Stimulated activated CD8-positive, alpha-beta memory T cell treated with anti-CD3 and anti-CD28 coated beads, Interleukin-7, amount 100 ng/mL, for 48 hours (primary cell): ENCODE measurements at regions not wholly inside any gene's neighbourhood (a gene's known extent, or its start where the extent isn't known, plus 50 kb on each side); places are given as distances from the start of the nearest gene placed in this dataset.
"Not testable (repeated sequence)": the region's sequence is repeated elsewhere in the genome, so short reads cannot be mapped to it uniquely, and the experiment has no call there.

ENCODE experiments used
- DNase-seq, 2 donors: peaks; one replicate each; pipeline ENCODE4 v3.0.0-alpha.2; 2020; ENCODE audit warnings: low read depth in 1 of 2; ENCODE audit errors: extremely low read depth in 1 of 2

DNA sequence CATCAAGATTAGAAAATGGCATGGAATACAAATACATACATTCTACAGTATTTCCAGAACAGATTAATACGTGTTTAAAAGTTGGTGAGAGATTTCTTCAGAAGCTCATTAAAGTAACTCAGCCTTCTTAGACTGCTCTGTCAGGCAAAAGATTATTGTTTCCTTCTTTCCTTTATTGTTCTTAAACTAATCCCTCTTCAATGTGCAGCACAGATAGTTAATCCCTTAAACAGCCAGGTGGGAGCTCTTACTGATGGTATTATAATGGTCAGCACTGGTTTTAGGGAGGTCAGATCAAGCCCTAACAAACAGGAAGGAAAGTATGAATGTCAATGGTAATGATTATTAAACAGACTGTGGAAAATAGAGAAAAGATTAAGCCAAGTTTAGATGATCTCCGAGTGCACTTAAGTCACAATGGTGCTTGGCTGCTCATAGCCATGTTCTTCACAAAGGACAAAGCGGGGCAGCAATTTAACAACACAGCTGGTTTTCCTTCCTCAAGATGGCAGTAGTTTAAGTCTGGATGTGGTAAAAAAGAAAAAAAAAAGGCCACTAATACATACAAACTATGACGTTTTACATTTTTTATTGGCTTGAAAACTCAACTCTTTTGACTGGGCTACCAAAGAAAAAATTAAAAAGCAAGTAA, 992.6 kb downstream of the PCDH9 start:
- no peak for DNase-seq

DNA sequence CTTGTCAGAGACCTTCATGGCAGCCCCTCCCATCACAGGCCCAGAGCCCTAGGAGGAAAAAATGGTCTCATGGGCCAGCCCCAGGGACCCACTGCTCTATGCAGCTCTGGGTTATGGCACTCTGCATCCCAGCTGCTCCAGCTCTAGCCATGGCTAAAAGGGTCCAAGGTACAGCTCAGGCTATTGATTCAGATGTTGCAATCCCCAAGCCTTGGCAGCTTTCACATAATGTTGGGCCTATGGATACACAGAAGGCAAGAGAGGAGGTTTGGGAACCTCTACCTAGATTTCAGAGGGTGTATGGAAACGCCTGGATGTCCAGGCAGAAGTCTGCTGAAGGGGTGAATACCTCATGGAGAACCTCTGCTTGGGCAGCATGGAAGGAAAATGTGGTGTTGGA, 996.0 kb downstream of the PCDH9 start:
- DNase-seq = no peak

DNA sequence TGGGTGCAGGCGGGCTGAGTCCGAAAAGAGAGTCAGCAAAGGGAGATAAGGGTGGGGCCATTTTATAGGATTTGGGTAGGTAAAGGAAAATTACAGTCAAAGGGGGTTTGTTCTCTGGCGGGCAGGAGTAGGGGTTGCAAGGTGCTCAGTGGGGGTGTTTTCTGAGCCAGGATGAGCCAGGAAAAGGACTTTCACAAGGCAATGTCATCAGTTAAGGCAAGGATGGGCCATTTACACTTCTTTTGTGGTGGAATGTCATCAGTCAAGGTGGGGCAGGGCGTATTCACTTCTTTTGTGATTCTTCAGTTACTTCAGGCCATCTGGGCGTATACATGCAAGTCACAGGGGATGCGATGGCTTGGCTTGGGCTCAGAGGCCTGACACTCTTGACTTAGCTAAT, 998.2 kb downstream of the PCDH9 start:
- DNase-seq = not testable (repeated sequence)

DNA sequence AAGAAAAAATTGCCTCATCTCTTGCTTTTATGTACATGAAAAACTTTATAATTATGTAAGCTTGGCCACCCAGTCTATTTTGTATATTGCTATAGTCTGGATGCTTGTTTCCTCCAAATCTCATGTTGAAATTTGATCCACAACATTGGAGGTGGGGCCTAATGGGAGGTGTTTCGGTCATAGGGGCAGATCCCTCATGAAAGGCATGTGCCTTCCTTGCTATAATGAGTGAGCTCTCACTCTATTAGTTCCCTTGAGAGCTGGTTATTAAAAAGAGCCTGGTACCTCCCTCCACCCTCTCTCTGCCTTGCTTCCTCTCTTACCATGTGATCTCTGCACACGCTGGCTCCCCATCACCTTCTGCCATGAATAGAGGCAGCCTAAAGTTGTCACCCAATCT, 1005.1 kb downstream of the PCDH9 start:
- DNase-seq = no peak

DNA sequence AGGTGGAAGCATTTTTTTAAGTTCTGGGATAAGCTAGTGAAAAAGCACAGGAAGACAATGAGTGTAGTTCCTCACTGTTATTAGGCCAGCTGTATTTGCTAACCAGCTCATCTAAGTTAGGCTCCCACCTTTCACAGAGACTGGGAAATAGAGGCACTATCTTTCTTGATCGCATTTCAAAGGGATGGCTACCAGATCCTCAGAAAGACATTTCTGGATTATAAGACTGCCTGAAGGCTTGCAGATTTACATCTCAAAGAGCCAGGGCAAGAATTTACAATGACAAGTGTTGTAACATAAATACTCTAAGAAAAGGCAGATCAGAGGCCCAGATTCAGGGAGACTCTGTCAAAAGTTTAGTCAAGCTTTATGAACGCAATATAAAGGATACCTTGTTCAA, 1005.5 kb downstream of the PCDH9 start:
- no peak for DNase-seq

DNA sequence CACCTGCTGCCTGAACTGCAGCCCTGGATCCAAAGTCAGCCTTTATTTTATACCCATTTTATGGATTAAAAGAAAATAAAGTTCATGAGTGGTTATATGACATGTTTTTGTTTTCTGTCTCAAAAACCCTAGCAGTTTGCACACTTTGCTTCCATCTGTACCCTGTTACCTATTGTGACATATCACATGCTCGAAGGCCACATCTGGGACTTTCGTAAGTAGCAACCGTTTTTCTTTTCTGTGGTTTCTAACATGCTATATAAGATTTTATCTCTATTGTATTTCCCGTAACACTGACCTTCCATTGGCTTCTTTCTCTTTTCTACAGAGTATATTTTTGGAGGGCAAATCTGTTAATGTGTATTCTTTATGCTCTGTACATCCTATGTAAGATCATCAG, 1007.2 kb downstream of the PCDH9 start:
- DNase-seq = no peak

DNA sequence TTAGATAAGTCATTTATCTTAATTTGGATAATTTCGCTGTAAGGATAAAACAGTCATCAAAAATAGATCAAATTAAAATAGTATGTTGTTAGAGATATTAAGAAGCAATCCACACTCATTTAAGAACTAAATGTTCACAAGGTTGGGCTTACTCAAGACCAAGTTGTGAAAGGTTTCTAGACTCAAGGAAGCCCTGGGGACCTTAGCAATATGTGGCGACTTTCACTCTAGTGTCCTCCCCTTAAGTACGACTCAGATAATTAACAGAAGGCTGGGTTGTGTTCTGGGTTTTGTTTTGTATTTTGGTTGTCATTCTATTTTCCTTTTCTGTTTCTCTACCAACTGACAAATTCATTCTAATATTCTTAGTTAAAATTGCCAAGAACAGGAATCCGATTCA, 1008.0 kb downstream of the PCDH9 start:
- DNase-seq = no peak

DNA sequence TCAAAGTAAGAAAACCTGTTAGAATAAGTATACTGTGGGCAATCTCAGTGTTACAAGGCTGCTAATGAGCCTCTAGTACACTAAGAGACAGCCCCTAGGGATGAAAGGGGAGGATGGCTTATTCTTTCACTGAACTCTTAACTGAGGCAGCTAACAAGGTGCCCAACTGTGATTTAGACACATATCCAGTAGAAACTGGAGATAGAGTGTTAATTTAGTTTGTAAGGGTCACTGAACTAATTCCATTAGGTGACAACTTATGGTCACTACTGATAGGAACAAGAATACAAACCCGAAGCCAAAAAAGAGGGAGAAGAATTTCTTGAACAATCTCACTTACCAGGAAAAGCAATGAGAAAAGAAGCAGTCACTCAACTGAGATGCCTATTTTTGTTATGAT, 1010.6 kb downstream of the PCDH9 start:
- DNase-seq = no peak

DNA sequence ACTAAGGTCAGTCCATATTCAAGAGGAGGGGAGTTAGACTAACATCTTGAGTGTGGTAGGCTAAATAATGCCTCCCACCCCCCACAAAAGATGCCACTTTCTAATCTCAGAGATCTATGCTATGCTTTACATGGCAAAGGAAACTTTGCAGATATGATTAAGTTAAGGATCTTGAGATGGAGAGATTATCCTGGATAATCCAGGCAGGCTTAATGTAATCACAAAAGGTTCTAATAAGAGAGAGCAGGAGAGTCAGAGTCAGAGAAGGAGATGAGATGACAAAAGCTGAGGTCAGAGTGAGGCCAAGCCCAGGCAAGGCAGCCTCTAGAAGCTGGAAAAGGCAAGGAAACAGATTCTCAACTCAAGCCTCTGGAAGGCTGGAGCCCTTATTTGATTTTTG, 1011.6 kb downstream of the PCDH9 start:
- no peak for DNase-seq

DNA sequence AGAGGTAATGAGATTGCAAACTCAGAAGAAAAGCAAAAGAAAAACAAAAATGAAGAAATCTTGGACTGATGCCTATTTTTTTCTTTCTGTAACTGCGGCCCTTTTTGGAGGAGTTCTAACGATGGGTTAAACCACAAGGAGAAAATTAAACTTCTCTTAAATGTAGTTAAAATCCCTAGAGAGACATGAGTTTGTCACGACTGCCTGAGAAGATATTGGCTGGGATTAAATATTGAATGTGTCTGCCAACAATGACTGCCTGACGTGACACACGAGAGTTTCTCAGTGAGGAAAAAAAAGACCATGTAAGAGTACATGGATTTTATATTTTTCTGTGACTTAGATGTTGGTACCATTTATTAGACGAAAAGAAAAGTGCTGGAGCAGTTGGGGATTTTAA, 1013.4 kb downstream of the PCDH9 start:
- no peak for DNase-seq

DNA sequence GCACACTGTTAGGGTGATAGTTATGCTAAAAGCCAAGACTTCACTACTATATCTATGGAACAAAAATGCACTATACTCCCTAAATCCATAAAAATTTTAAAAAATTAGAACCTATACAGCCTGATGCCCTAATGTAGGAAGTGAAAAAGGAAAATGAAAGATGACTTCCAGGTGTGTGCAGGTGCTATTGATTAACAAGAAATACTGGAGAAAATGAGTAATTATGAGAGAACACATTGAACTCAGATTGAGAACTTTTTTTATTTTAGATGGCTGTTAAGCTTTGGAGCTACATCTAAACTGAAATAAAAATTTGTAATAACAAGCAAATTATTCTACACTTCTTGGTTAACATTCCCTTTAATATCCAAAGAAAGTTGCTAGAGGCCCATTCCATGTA, 1015.7 kb downstream of the PCDH9 start:
- no peak for DNase-seq

DNA sequence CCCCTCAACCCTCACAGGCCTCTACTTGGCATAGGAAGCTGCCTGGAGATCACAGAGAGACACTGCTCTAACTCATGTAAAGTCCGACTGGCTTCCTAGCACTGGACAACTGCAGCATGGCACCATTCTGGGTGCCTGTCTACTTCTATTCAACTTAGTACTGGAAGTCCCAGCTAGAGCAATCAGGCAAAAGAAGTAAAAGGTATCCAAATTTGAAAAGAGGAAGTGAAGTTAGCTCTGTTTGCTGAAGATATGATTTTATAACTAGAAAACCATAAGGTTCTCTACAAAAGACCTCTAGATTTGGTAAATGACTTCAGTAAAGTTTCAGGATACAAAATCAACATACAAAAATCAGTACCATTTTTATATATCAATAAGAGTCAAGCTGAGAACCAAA, 1017.6 kb downstream of the PCDH9 start:
- DNase-seq = no peak

DNA sequence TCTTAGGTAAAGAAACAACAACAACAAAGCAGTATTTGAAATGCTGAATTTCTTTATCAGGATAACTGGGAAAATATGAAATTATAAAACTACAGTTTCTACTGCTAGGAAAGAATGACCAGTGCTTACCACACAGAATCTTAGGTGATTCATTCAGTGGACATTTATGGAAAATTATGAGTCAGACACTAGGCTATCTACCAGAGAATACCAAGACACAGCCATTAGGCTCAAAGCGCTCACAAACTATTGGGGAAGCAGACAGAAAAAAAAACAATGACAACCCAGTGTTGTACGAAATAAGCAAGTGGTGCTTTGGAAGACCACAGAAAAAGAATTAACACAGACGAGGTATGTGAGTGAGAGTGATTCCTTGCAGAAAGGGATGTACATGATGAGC, 1019.5 kb downstream of the PCDH9 start:
- no peak for DNase-seq

DNA sequence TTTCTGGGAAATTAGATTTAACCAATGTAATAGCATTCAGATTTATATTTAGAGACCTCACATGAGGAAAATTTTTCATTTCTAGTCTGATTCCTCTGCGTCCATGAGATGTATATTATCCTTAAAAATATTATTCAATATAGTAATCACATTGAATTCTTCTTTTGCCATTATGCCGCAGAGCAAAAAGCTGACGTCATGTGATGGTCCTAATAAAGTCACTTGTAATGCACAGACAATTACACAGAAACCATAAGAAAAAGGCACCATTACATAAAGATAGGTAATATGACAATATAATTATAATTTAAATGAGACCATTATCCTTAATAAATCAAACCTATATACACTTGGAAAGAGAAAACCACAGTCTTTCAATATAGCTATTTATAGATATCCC, 1021.5 kb downstream of the PCDH9 start:
- no peak for DNase-seq

DNA sequence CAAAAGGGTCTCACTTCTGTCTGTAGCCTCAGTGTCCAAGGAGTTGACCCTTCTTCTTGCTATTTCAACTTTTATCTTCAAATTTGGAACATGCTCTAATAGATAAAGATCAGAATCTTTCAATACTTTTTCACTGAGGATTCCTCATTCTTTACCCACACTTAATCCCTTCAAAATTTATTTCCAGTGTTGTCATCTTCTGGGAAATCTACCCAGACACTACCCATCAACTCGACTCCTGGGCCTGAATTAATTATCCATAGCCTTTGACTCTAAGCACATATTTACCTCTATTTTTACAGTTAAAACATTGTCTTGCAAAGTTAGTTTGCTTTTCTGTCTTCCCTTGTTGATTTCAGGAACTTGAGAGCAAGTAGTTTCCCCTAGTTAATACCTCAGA, 1022.5 kb downstream of the PCDH9 start:
- no peak for DNase-seq

DNA sequence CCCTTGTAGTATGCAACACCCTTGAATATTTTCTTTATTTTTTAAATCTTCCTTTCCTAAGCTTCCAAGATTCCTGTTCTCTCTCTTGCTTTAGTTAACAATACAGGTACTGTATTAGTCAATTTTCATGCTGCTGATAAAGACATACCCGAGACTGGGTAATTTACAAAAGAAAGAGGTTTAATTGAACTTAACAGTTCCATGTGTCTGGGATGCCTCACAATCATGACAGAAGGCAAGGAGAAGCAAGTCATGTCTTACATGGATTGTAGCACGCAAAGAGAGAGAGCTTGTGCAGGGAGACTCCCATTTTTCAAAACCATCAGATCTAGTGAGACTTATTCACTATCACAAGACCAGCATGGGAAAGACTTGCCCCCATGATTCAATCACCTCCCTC, 1024.3 kb downstream of the PCDH9 start:
- DNase-seq = no peak

DNA sequence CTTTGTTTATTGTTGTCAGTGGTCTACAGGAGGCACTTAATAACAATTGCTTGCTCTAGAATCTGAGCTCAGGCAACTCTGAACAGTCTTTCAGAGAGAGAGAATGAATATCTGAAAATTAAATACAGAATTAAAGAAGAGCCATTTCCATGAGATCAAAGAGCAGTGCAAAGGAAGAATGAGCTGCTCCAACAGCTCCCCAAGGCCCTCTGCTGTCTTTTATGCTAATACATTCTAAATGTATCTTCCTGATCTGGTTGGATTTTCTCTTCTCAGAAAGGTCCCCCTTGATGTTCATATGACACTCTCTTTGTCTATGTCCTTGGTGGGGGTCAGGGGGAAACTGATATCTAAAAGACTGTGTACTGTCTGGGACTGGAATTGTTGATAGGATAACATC, 1029.6 kb downstream of the PCDH9 start:
- no peak for DNase-seq

DNA sequence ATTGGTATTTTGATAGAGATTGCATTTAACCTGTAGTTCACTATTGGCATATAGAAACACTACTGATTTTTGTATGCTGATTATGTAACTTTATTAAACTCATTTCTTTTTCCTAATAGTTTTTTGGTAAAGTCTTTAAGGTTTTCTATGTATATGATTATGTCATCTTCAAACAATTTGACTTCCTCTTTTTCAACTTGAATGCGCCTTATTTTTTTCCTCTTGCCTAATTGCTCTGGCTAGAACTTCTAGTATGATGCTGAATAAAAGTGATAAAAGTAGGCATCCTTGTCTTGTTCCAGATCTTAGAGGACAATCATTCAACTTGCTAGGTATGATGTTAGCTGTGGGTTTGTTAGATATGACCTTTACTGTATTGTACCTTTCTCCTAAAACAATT, 1034.9 kb downstream of the PCDH9 start:
- DNase-seq = no peak

DNA sequence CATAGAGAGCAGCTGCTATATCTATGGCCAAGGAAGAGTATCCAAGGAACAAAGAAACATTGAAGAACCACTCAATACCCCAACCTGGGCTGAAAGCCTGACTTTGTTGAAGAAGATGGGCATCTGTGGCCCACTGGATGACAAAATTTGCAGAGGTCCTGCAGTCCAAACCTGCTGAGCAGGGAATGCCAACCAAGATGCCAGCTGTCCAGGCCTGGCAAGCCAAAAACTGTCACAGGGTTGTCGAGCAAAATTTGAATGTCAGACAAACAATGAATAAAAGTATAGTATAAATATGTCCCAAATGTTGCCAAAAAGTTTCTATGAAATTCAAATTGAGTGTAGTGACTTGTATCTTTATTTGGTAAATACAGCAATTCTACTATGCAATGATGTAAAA, 1040.2 kb downstream of the PCDH9 start:
- DNase-seq = no peak

DNA sequence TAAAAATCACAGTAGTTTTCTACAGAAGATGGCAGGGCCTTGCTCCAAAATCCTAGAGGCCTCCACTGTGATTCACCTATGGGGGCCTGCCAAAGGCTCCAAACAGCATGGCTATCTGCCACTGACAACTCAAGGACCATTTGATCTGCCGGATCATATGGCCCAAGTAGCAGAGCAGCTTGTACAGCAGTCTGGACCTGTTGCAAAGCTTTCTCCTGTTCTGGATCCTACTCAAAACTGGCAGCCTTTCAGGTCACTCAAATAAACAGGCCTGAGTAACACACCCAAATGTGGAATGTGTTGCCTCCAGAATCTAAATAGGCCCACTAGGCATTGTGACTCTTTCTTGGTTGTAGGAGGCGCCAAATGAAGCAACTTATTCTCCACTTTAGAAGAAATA, 1049.3 kb downstream of the PCDH9 start:
- no peak for DNase-seq

DNA sequence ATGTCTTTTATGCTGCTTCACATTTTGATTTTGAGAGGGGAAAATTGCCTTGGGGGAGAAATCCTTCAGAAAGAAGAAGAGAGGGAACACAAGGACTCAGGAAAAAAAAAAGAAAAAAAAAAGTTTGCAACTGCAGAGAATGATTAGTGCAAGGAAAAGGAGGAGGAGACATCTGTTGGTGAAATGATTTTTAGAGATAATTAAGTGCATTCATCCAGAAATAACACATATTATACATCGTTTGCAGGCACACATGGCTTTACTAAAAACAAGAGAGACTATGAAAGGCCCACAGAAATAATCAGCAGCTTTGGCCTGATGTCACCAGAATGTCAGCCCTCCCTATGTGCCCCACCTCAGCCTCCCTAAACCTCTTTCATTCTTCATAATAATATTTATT, 1058.2 kb downstream of the PCDH9 start:
- no peak for DNase-seq

DNA sequence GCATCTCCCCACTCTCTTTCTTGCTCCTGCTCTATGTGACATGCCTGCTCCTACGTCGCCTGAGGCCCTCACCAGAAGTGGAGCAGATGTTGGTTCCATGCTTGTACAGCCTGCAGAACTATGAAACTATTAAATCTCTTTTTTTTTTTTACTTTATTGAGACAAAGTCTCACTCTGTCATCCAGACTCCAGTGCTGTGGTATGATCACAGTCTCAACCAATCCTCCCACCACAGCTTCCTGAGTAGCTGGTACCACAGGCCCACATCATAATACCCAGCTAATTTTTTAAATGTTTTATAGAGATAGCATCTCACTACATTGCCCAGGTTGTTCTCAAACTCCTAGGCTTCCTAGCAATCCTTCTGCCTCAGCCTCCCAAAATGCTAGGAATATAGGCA, 1067.7 kb downstream of the PCDH9 start:
- no peak for DNase-seq

DNA sequence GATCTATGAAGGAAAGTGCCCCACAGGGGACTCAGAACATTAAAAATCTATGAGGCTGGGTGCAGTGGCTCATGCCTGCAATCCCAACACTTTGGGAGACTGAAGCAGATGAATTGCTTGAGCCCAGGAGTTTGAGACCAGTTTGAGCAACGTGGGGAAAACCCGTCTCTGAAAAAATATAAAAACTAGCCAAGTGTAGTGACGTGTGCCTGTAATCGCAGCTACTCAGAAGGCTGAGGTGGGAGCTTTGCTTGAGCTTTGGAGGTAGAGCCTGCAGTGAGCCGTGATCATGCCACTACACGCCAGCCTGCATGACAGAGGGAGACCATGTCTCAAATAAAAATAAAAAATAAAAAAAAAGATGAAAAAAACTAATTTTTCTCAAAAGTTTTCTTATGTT, 1070.6 kb downstream of the PCDH9 start:
- DNase-seq = no peak

DNA sequence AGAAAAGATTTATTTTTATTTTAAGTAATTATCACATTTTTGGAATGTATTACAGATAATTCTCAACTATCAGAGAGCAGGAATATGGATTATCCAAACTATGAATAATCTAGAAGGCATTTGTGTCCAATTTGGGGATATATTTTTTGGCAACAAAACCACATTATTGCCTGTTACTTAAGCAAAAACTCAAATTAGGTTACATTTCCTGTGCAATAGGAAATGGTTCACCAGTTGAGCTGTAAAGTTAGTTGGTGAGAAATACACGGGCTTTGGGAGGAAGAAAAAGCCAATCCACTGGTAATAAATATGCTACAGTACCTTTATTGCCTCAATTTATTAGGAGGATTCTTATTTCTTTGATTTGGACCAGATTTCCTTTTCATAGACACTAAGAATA, 1075.2 kb downstream of the PCDH9 start:
- no peak for DNase-seq
